ENCODE measurements at regions not wholly inside any gene's neighbourhood (a gene's known extent, or its start where the extent isn't known, plus 50 kb on each side); places are given as distances from the start of the nearest gene placed in this dataset.

GRCh38 chr4:174012135-174012885 lies 271.2 kb downstream of the FBXO8 start:
- 22% methylated on average over 4 of the region's 4 CpGs for WGBS (ENCODE audit: insufficient coverage, low coverage, missing lambda C conversion rate)
- ChIA-PET CTCF (ENCODE audit: low intra/inter-chr PET ratio) (no interaction called here), POLR2A (no interaction called here)
- H3K4me1 ChIP-seq (replicated peaks in 1 of 2; ENCODE audit: control insufficient read depth in 2 of 2, insufficient read depth in 2 of 2, low read length in 2 of 2): no peaks in the 10 kb centered on the region
- H3K9me1 ChIP-seq (ENCODE audit: control insufficient read depth, insufficient read depth, low read length): no peaks in the 10 kb centered on the region
- no peaks in the 10 kb centered on the region for H3K36me3 ChIP-seq (ENCODE audit: control insufficient read depth, insufficient read depth, low read length)
- H3K79me2 ChIP-seq (ENCODE audit: control insufficient read depth, insufficient read depth, low read length): no peaks in the 10 kb centered on the region
- H3K9me3 ChIP-seq (replicated peaks; ENCODE audit: control insufficient read depth, insufficient read depth, low read depth, low read length): no peaks in the 10 kb centered on the region
- BruUV-seq (replicated peaks): no TSS peak
- no peak overlapping the region for H2AFZ ChIP-seq (ENCODE audit: low read depth, low read length)
- no peak overlapping the region for H3K4me2 ChIP-seq (ENCODE audit: insufficient read depth, low read length)
- intact Hi-C loops (cut with micrococcal nuclease): no loop called here
- no peak overlapping the region for H3K4me3 ChIP-seq
- H3K9ac ChIP-seq (ENCODE audit: insufficient read depth in 1 of 2, low read depth in 2 of 2, low read length in 2 of 2): no peak overlapping the region
- TF ChIP-seq MXD1 (CRISPR knock-in tag; IDR thresholded peaks at IDR 0.05; ENCODE audit: borderline replicate concordance, poor library complexity, severe bottlenecking) (no peak), BCOR (IDR thresholded peaks at IDR 0.05) (no peak), MYC (IDR thresholded peaks at IDR 0.05; ENCODE audit: low read depth, low read length) (no peak), MYC (CRISPR knock-in tag; IDR thresholded peaks at IDR 0.05; ENCODE audit: borderline replicate concordance, low read depth) (no peak), KDM1A (IDR thresholded peaks at IDR 0.05) (peak in 1 of 2 experiments; percentile 39; a peak in 1 of 4 replicates), CBFA2T3 (IDR thresholded peaks at IDR 0.05) (peak; percentile 43; the same call in 1 of the 2 replicates), ZNF263 (CRISPR knock-in tag; IDR thresholded peaks at IDR 0.05; ENCODE audit: borderline replicate concordance) (no peak), RBM14 (IDR thresholded peaks at IDR 0.05; ENCODE audit: borderline replicate concordance, insufficient read depth, low read depth, low read length) (no peak), ILF3 (IDR thresholded peaks at IDR 0.05; ENCODE audit: borderline replicate concordance) (no peak), LCOR (CRISPR knock-in tag; IDR thresholded peaks at IDR 0.05) (no peak)
- TF ChIP-seq, protein P1, sequence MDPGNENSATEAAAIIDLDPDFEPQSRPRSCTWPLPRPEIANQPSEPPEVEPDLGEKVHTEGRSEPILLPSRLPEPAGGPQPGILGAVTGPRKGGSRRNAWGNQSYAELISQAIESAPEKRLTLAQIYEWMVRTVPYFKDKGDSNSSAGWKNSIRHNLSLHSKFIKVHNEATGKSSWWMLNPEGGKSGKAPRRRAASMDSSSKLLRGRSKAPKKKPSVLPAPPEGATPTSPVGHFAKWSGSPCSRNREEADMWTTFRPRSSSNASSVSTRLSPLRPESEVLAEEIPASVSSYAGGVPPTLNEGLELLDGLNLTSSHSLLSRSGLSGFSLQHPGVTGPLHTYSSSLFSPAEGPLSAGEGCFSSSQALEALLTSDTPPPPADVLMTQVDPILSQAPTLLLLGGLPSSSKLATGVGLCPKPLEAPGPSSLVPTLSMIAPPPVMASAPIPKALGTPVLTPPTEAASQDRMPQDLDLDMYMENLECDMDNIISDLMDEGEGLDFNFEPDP (CRISPR knock-in tag; IDR thresholded peaks at IDR 0.05): no peak
- TF ChIP-seq, protein P2, sequence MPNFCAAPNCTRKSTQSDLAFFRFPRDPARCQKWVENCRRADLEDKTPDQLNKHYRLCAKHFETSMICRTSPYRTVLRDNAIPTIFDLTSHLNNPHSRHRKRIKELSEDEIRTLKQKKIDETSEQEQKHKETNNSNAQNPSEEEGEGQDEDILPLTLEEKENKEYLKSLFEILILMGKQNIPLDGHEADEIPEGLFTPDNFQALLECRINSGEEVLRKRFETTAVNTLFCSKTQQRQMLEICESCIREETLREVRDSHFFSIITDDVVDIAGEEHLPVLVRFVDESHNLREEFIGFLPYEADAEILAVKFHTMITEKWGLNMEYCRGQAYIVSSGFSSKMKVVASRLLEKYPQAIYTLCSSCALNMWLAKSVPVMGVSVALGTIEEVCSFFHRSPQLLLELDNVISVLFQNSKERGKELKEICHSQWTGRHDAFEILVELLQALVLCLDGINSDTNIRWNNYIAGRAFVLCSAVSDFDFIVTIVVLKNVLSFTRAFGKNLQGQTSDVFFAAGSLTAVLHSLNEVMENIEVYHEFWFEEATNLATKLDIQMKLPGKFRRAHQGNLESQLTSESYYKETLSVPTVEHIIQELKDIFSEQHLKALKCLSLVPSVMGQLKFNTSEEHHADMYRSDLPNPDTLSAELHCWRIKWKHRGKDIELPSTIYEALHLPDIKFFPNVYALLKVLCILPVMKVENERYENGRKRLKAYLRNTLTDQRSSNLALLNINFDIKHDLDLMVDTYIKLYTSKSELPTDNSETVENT (CRISPR knock-in tag; IDR thresholded peaks at IDR 0.05): no peak
- TF ChIP-seq, protein P3, sequence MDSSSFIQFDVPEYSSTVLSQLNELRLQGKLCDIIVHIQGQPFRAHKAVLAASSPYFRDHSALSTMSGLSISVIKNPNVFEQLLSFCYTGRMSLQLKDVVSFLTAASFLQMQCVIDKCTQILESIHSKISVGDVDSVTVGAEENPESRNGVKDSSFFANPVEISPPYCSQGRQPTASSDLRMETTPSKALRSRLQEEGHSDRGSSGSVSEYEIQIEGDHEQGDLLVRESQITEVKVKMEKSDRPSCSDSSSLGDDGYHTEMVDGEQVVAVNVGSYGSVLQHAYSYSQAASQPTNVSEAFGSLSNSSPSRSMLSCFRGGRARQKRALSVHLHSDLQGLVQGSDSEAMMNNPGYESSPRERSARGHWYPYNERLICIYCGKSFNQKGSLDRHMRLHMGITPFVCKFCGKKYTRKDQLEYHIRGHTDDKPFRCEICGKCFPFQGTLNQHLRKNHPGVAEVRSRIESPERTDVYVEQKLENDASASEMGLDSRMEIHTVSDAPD (CRISPR knock-in tag; IDR thresholded peaks at IDR 0.05): no peak
- no peak for DNase-seq (ENCODE audit: extremely low read depth in 1 of 4, low spot score in 3 of 4)
- in situ Hi-C loops (cut with MboI): no loop called here
- no peak for ATAC-seq
- no peaks in the 10 kb centered on the region for H4K20me1 ChIP-seq (replicated peaks; ENCODE audit: control insufficient read depth, insufficient read depth, low read length)
- FAIRE-seq: no peak
- no peaks in the 10 kb centered on the region for H3K27me3 ChIP-seq (ENCODE audit: control insufficient read depth in 2 of 2, insufficient read depth in 2 of 2, low read length in 2 of 2)
- H3K27ac ChIP-seq (ENCODE audit: extremely low read depth, low read depth, low read length): no peak overlapping the region

All from K562 (cell line).